ENCODE measurements at regions not wholly inside any gene's neighbourhood (a gene's known extent, or its start where the extent isn't known, plus 50 kb on each side); places are given as distances from the start of the nearest gene placed in this dataset.

- no peak for TF ChIP-seq CTCF (IDR thresholded peaks at IDR 0.05)
- no peak for TF ChIP-seq POLR2A (IDR thresholded peaks at IDR 0.05)
These were observed 464.5 kb upstream of the SALL3 start for GRCh38 chr18:78514910-78515670.

Data from heart left ventricle (tissue), 13 donors.